Activated T-cell treated with anti-CD3 and anti-CD28 coated beads, Interleukin-2, amount 50 U/mL, for 1 hour (primary cell): ENCODE measurements at regions not wholly inside any gene's neighbourhood (a gene's known extent, or its start where the extent isn't known, plus 50 kb on each side); places are given as distances from the start of the nearest gene placed in this dataset.
"Not testable (repeated sequence)": the region's sequence is repeated elsewhere in the genome, so short reads cannot be mapped to it uniquely, and the experiment has no call there.

Experiments
- DNase-seq: peaks from one replicate; pipeline ENCODE4 v3.0.0-alpha.2; 2020

DNA sequence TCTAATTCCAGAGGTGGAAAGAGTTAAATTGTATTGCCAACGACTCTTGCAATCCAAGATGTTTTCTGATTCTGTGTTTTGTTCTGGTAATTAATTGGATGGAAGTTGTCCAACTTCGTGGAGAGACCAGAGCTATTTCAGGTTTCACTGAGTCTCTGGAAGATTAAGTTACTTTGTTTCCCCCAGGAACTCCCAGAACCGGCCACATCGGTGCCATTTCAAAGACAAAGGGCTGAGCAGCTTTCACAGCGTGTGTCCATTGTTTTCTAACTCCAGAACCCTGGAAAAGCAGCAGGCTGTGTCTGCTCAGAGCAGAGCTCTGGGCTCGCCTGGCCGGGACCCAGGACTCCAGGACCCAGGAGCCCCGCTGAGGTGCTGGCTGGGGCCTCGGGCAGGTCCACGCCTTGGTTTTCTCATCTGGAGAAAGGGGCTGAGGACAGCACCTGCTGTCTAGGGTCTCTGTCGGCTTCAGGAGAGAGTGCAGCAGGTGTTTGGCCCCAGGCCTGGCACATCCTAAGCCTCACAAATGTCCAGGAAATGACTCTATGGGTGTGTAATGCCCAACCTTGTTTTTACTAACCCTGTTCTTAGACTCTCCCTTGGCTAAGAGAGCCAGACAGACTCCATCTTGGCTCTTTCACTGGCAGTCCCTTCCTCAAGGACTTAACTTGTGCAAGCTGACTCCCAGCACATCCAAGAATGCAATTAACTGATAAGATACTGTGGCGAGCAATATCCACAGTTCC is 86.0 kb upstream of the SFSWAP start:
- DNase-seq: not testable (repeated sequence)

DNA sequence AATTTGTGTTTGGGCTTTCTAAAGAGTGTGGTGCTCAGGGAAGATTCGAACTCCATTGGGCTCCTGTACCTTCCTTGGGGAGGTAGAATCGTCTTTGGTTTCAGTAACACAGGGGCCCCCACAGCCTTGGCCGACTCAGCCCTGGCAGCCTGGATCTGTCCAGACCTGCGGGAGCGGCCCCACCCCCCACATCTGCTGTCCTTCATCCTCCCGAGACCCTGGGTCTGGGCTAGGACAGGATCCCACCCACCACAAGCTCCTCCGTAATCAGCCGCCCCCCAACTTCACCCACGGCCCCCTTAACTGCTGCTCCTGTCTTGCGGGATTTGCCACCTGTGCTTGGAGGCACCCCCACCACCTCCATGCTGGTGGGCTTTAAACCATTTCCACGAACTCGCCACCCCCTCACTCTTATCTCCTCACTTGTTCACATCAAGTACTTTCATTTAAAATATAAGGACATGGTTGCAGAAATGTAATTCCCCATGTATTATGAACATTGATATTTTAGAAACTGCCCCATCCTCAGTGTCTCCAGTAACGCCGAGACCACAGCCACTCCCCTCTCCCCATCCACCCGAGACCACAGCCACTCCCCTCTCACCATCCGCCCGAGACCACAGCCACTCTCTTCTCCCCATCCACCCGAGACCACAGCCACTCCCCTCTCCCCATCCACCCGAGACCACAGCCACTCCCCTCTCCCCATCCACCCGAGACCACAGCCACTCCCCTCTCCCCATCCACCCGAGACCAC is 84.7 kb upstream of the SFSWAP start:
- DNase-seq: not testable (repeated sequence)

DNA sequence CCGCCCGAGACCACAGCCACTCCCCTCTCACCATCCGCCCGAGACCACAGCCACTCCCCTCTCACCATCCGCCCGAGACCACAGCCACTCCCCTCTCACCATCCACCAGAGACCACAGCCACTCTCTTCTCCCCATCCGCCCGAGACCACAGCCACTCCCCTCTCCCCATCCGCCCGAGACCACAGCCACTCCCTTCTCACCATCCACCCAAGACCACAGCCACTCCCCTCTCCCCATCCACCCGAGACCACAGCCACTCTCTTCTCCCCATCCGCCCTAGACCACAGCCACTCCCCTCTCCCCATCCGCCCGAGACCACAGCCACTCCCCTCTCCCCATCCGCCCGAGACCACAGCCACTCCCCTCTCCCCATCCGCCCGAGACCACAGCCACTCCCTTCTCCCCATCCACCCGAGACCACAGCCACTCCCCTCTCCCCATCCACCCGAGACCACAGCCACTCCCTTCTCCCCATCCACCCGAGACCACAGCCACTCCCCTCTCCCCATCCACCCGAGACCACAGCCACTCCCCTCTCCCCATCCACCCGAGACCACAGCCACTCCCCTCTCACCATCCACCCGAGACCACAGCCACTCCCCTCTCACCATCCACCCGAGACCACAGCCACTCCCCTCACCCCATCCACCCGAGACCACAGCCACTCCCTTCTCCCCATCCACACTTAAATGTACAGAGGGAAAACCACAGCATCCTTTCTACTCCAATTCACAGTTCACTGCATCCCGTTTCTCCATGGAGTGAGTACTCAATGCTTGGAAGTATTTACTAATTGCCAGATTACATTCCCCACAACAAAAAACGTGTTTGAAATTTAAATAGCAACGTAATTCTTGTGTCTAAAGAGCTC is 83.5 kb upstream of the SFSWAP start:
- peak; percentile 44 for DNase-seq

DNA sequence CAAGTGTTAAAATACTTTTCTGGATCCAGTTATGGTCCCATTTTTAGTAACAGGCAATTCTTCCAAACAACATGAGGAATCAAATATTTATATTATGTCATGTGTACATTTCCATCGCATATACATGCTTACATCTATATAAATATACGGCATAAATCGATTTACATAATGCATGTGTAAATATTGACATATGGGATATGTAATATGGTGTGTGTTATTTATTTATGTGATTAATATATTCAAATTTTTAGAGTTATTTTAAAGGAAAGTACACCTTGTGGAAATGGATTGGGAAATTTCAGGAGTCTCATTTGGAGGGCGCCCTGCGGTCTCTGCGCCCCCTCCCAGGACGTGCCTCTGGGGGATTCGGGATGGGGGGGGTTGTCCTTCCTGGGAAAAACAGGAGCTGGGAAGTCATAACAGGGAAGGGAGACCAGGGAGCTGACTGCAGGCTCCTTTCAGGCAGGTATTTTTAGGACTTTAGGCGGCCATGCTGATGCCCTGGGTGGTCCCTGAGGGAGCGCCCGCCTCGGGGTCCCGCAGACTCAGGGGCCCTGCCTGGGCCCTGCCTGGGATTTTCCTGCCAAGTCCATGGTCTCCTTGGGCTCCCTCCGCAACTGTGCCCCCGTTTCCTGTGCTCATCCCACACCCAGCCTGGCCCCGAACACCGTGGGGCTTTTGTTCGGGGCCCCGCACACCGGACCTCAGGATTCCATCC is 82.7 kb upstream of the SFSWAP start:
- no peak for DNase-seq

DNA sequence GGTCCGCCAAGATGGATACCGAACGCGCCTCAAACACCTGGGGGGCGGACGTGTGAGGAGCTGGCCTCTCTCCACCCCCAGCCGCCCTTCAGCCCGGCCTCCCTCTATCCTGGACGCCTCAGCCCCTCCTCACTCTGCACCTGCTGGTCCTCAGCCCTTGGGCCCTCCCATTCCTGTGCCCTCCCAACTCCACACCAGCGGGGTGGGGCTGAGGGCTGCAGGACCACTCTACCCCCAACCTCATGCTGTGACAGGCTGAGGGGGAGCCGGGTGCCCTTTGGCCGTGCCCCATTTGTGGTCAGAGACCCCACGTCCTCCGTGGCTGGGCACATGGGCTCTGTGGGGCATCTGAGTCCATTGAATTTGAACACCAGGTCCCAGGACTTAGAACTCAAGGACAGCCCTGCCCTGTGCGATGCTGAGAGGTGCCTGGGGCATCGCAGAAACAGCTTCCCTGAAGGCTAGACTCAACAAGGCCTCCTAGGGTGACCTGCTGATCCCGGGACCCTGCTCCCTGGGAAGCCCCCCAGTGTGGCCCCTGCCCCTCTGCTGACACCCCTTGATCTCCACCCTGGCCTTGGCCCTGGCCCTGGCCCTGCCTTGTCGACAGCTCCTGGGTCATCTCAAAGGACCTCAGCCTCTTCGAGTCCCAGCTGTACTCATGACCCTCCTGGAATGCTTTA is 82.0 kb upstream of the SFSWAP start:
- no peak for DNase-seq

DNA sequence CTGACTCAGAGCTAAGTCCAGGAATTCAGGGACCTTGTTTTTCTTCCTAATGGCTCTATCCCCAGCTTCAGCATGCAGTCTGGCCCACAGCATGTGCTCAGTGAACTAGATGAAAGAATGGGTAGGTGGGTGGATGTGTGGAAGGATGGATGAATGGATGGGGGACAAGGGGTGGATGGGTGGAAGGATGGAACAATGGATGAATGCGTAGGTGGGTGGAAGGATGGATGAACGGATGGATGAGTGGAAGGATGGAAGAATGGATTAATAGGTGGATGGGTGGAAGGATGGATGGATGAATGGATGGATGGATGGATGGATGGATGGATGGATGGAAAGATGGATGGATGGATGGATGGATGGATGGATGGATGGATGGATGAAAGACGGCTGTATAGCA is 79.7 kb upstream of the SFSWAP start:
- DNase-seq: no peak

DNA sequence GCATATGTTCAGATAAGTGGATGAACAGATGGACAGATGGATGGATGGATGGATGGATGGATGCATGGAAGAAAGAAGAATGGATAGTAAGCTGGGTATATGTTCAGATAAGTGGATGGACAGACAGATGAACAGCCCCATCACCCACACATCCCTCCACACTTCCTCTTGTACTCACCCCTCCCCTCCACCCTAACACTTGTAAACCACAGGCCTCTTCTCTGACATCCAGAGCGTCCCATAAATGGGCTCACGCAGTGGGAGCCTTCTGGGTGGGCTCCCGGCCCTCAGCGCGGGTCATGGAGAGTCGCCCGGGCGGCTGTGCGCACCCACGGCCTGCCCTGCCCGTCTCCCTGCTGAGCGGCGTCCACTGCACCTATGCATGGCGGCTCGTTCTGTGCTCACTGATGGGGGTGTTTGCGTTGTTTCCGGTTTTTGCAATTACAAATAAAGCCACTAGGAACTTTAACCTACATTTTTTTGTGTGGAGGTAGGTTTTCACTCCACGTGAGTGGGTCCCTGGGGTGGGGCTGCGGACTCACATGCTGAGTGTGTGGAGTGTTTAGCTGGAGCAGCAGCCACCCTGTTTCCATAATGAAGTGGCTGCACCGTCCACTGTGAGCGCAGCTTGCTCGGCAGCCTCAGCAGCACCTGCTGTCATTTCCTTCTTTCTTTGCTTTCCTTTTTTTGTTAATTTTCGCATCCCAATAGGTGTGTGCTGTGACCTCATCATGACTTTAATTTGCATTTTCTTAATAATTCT is 78.8 kb upstream of the SFSWAP start:
- DNase-seq: not testable (repeated sequence)

DNA sequence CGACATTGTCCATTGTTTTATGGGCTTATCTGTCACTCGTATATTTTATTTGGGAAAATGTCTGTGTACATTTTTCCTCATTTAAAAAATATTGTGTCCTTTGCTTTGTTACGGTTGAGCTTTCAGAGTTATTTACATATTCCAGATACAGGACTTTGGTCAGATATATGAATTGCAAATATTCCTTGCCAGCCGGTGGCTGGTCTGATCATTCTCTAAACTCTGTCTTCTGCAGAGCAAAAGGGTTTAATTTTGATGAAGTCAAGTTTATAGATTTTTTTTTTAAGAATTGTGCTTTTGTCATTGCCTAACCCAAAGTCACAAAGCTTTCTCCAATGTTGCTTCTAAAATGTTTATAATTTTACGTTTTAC is 78.3 kb upstream of the SFSWAP start:
- not testable (repeated sequence) for DNase-seq

DNA sequence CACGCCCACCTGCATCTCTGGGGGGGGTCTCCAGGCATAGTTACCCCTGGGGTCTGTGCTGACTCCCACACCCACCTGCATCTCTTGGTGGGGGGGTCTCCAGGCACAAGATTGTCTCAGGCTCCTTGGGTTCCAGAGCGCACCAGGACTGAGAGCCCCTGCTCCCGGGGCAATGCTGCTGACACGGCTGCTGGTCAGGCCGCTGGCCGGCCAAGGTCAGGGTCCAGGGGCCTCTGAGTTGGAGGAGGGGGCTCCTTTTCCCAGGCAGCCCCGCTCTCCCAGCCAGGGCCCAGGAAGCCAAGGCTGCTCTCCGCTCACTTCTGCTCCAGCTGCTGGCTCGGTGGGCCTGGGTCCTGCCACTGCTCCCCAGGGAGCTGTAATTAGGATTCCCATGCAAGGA is 77.3 kb upstream of the SFSWAP start:
- DNase-seq: not testable (repeated sequence)

DNA sequence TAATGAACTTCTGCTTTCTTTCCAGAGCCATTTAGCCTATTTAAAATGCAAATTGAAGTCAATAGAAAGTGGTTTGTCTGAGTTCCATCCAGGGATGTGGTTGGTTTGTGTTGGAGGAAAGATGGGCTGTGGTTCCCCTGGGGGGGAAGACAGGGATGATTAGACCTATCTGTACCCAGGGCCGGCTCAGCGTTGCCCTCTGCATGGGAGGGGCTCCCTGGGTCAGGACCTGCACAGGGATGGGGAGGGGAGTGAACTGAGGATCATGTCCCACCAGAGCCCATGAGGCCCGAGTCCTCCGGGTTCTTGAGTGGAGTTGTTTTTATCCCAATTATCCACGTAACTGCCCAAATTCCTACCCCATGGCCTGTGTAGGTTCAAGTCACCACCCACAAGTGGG is 76.9 kb upstream of the SFSWAP start:
- no peak for DNase-seq

DNA sequence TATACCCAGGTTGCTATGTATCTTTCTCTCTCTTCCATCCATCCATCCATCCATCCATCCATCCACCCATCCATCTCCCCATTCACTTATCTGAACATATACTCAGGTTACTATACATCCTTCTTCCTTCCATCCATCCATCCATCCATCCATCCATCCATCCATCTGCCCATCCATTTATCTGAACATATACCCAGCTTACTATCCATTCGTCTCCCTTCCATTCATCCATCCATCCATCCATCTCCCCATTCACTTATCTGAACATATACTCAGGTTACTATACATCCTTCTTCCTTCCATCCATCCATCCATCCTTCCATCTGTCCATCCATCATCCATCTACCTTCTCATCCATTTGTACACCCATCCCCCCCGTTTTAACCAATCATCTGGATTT is 75.9 kb upstream of the SFSWAP start:
- not testable (repeated sequence) for DNase-seq

DNA sequence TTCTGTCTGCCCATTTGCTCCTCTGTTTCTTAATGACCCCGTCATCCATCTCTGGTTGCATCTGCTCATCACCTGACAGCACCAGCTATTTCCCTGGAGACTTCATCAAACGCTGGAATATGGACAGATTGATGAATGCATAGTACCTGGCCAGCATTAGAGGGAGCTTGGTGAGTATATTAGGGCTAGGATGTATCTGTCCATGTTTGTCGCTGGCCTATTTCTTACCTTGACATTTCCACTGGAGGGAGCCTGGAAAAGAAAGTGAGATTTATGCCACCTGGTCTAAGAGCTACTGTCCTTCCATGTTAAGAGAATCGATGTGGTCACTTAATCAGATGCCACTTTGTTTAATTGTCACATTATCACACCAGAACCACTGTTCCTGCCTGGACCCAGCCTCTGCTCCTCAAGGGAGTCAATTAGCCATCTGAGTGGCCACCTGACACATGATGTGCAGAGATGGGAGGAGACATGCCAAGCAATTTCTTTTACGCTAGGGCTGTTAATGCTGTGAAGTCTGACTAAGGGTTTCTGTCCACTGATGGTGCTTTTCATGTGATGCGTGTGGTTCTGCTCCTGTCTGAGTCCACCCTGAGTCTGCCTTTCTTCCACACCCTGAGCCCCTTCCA is 75.3 kb upstream of the SFSWAP start:
- no peak for DNase-seq

DNA sequence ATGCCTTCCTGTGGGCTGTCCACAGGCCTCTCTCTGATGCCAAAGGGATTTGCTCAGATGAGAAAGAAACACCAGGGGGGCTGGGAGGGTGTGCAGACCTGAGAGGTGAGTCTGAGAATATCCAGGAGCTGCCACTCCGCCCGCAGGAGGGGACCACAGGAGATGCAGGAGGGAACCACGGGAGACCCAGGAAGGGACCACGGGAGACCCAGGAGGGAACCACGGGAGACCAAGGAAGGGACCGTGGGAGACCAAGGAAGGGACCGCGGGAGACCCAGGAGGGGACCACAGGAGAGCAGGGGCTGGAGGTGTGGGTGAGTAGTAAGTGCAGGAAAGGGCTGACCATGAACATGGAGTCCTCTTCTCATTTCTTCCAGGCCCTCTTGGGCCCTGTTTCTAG is 74.6 kb upstream of the SFSWAP start:
- no peak for DNase-seq

DNA sequence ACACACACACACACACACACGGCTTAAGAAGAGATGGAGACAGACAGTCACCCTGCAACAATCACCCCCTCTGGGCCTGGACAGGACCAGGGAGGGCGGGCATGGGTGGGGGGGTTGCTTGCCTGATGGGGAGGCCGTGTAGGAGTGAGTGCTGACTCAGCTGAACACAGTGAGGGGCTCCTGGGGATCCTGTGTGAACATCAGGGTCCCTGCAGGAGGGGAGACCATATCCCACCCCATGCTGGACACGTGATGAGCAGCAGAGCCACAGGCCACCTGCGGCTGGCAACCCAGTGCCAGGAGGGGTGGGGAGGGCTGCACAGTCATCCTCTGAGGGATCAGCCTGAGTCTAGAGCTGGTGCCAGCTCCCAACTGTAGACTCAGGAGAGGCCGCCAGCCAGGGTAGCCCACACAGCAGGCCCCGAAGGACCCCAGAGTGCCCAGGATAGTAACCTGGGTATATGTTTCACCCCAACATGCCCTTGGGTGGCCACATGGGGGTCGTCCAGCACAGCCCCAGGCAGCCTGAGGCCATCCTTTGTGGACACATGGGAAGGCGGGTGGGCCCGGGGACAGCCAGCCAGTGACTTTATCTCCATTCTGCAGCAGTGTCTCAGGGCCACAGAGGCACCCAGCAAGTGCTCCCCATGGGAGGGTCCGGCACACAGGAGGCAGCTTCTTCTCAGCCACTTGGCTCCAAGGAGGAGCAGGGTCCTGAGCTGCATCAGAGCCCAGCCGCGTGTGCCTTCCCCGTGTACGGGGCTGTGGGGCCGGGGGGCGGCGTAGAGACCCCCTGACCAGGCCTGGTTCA is 73.7 kb upstream of the SFSWAP start:
- DNase-seq: no peak

DNA sequence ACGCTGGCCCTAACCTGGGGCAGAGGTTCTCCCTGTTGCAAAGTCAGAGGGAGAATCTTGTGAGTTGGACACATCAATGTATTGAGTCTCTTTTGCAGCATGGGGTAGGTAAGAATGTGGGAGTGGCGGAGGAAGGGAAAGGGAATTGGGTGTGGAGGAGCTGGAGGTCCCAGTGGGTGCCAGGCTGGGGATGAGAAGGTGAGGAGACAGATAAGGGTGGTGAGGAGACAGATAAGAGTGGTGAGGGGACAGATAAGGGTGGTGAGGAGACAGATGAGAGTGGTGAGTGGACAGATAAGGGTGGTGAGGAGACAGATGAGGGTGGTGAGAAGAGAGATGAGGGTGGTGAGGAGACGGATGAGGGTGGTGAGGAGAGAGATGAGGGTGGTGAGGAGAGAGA is 72.9 kb upstream of the SFSWAP start:
- DNase-seq: no peak

DNA sequence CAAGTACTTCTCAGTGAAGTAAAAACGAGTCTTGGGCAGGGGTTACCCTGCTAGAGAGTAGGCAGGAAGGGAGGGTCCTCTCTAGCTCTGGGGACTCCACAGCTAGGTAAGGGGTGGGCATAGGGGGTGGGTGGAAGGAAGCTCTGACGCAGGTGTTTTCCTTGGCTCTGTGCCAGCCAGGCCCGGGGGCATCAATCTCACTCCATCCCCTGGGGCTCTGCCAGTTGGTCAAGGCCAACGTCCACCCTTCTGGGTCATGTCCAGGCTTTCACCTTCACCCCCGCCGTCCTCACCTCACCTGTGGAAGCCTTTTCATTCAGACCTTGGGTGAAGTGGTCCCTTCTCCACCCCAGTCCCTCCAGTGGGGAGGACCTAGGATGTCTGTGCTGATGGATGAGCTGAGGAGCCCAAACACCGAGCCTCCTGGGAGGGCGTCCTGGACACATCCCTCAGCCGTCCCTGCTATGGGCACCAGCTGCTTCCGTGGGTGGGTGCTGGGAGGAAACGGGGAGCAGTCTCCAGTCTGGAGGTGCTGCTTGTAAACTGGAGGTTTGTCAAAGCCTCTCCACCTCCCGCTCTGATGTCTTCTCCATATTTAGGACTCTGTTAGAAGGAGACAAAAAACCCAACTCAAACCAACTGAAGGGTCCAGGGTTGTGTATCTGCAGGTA is 71.5 kb upstream of the SFSWAP start:
- DNase-seq: no peak

DNA sequence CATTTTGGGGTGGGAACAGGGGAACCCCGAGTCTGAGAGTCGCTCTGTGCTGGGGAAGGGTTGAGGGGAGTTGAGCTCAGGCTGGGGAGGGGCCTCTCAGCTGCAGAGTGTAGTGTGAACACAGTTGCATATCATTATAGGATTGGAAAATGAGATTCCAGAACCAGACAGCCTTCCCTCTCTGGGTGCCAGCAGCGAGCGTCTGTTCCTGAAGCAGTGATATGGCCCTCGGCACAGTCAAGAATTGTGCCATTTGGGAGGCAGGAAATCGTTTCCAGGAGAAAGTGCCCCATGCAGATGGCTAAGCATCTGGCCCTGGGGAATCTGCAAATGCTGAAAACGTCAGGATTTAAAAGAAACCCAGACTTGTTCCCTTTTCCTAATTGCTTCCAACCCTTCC is 70.4 kb upstream of the SFSWAP start:
- no peak for DNase-seq

DNA sequence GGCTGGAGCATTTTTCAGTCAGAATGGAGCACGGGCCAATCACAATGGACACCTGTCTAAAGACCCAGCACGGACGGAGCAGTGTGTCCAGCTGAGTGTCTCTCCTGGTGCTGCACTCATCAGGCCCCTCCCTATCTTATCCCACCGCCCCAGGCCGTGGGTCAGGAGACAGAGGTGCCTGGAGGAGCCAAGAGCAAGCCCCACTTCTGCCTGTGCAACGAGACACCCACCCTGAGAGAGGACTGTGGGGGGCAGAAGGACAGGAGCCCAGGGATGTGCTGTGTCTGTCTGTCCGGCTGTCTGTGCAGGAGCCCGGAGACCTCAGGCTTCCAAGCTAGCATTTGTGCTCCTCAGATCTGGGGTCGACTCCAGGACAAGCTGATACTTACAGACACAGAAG is 69.6 kb upstream of the SFSWAP start:
- no peak for DNase-seq

DNA sequence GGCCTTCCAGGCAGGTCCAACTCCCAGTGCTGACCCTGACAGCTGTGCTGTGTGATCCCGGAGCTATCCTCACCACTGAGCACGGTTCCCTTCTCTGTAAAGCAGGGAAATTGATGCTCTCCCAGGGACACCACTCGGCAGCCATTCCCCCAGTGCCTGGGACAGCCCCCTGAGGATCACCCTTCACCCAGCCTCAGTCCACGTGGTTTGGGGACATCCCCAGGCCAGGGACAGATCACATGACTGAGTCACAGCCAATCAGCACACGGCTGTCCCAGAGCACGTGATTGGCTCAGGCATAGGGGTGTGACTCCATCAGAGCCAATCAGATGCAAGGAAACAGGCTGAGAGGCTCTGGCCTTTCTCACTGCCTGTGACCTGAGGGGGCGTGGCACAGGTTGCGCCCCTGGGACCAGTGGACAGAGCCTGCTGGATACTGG is 68.8 kb upstream of the SFSWAP start:
- no peak for DNase-seq

DNA sequence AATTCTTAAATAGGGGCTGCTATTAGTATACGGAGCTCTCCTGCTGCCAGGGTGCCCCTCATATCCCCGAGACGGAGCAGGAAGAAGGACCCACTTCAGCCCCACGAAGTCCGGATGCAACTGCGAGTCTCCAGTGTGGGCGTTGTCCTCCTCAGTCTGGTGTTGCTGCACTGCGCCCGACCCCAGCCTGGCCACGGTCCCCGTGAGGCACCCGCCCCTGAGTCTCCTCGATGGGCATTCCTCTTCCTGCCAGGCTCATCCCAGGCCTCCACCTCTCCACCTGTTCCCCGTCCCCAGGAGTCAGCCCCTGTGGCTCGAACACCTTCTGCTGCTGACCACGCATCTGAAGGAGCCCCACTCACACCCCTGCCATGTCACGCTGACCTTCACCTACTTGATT is 68.1 kb upstream of the SFSWAP start:
- DNase-seq: no peak
